Body of pancreas (tissue), 4 donors: ENCODE measurements at regions not wholly inside any gene's neighbourhood (a gene's known extent, or its start where the extent isn't known, plus 50 kb on each side); places are given as distances from the start of the nearest gene placed in this dataset.

Source experiments
- ATAC-seq: fragments of 150-250 bp; one replicate; pipeline ENCODE4 v1.9.1; 2016
- DNase-seq, 4 donors: peaks; one replicate each; pipeline ENCODE4 v3.0.0-alpha.2; 2019
- H3K27ac ChIP-seq, 4 donors: fragments of 200-600 bp; sonication (generic); 1 replicate in 3 of 4; 2 replicates in 1 of 4; pipeline versions ENCODE4 v1.5.1 to v1.6.1; 2016 to 2019; ENCODE audit warnings: mild to moderate bottlenecking in 1 of 4, mixed read lengths in 1 of 4, moderate library complexity in 1 of 4
- H3K27me3 ChIP-seq, 2 donors: fragments of 200-600 bp; sonication (generic); one replicate each; pipeline ENCODE4 v1.6.0; 2016; ENCODE audit warnings: mild to moderate bottlenecking in 1 of 2
- H3K36me3 ChIP-seq, 2 donors: fragments of 200-600 bp; sonication (generic); replicated peaks in 1 of 2; 2 replicates each; pipeline ENCODE4 v1.5.1; 2016; ENCODE audit warnings: low read depth in 2 of 2; ENCODE audit not compliant: insufficient read depth in 1 of 2
- H3K4me1 ChIP-seq: fragments of 200-600 bp; sonication (generic); one replicate; pipeline ENCODE4 v1.6.0; 2016
- H3K4me3 ChIP-seq, 2 donors: fragments of 200-600 bp; sonication (generic); 1 replicate in 1 of 2; 2 replicates in 1 of 2; pipeline ENCODE4 v1.5.1; 2016 to 2019
- H3K9me3 ChIP-seq, 3 donors: fragments of 200-600 bp; sonication (generic); 1 replicate in 2 of 3; 2 replicates in 1 of 3; pipeline ENCODE4 v1.5.1; 2016
- CTCF ChIP-seq, 7 experiments: fragments of 450-650 bp in 4 of 7; fragments of 200-600 bp in 3 of 7; sonication (generic) in 3 of 7; IDR thresholded peaks; one replicate each; pipeline ENCODE4 v1.5.1; 2016 to 2019; ENCODE audit warnings: antibody characterized with exemption in 7 of 7
- POLR2A ChIP-seq, 3 donors: fragments of 450-650 bp; IDR thresholded peaks; one replicate each; pipeline ENCODE4 v1.6.1; 2016; ENCODE audit warnings: antibody characterized with exemption in 3 of 3, mild to moderate bottlenecking in 2 of 3
- WGBS, 2 donors: methylation state at CpG; one replicate each; pipeline ENCODE4 v1.1.5; 2017; 5-methylcytosine and 5-hydroxymethylcytosine counted together
- intact Hi-C: fragments of 100-400 bp; cut with DNase I; formaldehyde crosslinking; loops from one replicate; pipeline ENCODE4 v1.15.1; 2023

GRCh38 chr4:166435449-166435848 is 562.4 kb downstream of the TLL1 start:
- no peaks in the 10 kb centered on the region for H3K9me3 ChIP-seq

GRCh38 chr4:166458756-166459155 is 585.7 kb downstream of the TLL1 start:
- intact Hi-C loops, result no loop called here
- ATAC-seq, result no peak
- Histone ChIP-seq H3K27ac (no peak overlapping the region), H3K4me1 (no peaks in the 10 kb centered on the region), H3K27me3 (no peaks in the 10 kb centered on the region), H3K9me3 (no peaks in the 10 kb centered on the region), H3K36me3 (no peaks in the 10 kb centered on the region), H3K4me3 (no peak overlapping the region)
- no peak for DNase-seq
- WGBS, 2 donors, result 100% methylated on average over 1 of the region's 1 CpG
- TF ChIP-seq CTCF (IDR thresholded peaks at IDR 0.05) (no peak), POLR2A (IDR thresholded peaks at IDR 0.05) (no peak)

More at GRCh38 chr4:166435449-166435848, 562.4 kb downstream of the TLL1 start:
- TF ChIP-seq CTCF (IDR thresholded peaks at IDR 0.05) (no peak), POLR2A (IDR thresholded peaks at IDR 0.05) (no peak)
- intact Hi-C loops, result no loop called here
- H3K4me1 ChIP-seq, result no peaks in the 10 kb centered on the region
- DNase-seq (no peak), ATAC-seq (no peak)
- H3K4me3 ChIP-seq, result no peak overlapping the region
- H3K36me3 ChIP-seq, result no peaks in the 10 kb centered on the region
- no peaks in the 10 kb centered on the region for H3K27me3 ChIP-seq
- no peak overlapping the region for H3K27ac ChIP-seq
- WGBS, 2 donors, result 0 to 43% methylated on average over 1 of the region's 1 CpG

DNA sequence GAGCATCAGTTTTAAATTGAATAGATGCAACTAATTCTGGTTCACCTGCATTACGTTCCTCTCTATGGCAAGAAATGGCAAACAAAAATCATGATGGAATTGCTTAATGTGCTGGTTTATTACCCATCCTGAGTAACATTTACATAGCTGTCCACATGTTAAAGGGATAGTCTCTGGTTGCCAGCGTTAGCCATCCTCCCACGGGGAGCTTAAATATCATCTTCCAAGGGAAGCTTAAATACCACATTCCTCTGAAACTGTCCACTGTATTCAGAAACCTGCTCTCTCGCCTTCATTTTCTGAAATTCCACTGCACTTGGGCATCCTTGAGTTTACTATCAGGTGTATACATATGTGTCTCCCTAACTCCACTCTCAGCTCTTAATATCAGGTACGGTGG is 586.6 kb downstream of the TLL1 start:
- Histone ChIP-seq H3K27ac (no peak overlapping the region), H3K9me3 (no peaks in the 10 kb centered on the region), H3K4me1 (no peaks in the 10 kb centered on the region), H3K27me3 (no peaks in the 10 kb centered on the region), H3K36me3 (no peaks in the 10 kb centered on the region), H3K4me3 (no peak overlapping the region)
- 67 to 69% methylated on average over 5 of the region's 5 CpGs for WGBS, 2 donors
- TF ChIP-seq CTCF (IDR thresholded peaks at IDR 0.05) (no peak), POLR2A (IDR thresholded peaks at IDR 0.05) (no peak)
- no peak for ATAC-seq
- intact Hi-C loops, result no loop called here
- DNase-seq, result no peak

DNA sequence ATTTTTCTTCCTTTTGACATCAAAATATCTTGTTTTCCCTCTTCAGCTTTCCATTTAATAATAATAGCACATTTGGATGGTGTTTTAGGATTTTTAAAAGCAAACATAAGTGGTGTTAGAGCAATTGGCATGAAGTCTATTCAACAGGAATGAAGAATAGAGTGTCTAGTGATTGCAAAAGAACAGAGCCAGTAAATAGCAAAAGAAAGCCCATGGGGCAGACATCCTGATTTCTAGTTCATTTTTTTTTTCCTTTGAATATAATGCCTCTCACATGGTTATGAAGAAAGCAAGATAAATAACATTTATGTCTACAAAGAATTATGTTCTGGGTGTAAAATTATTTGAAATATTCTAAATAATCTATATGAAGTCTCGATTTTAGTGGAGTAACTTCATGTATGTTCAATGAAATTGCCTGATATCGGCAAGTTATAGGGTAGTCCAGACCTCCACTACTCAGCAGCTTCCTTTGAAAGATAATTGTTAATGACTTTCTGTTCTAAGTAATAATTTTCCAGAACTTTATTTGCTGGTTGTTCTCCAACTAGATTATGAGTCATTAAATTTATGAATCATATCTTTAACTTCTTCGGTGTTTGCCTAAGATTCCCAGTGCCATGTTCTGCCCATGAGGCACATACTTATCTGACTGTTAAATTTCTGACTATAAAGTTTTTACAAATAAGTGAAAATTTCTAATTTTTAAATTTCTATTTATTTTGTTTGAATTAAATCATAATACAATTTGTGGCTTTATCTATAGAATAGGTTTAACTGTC is 587.9 kb downstream of the TLL1 start:
- no peak for TF ChIP-seq POLR2A (IDR thresholded peaks at IDR 0.05)
- TF ChIP-seq CTCF (IDR thresholded peaks at IDR 0.05), result no peak
- Histone ChIP-seq H3K9me3 (no peaks in the 10 kb centered on the region), H3K4me1 (no peaks in the 10 kb centered on the region), H3K4me3 (no peak overlapping the region), H3K27ac (no peak overlapping the region), H3K36me3 (no peaks in the 10 kb centered on the region), H3K27me3 (no peaks in the 10 kb centered on the region)
- no peak for ATAC-seq
- 57 to 61% methylated on average over 3 of the region's 3 CpGs for WGBS, 2 donors
- intact Hi-C loops, result no loop called here
- DNase-seq, result no peak

- Histone ChIP-seq H3K9me3 (no peaks in the 10 kb centered on the region), H3K4me1 (peaks cover 19% of the 10 kb centered on the region), H3K27me3 (no peaks in the 10 kb centered on the region), H3K27ac (no peak overlapping the region), H3K36me3 (no peaks in the 10 kb centered on the region), H3K4me3 (no peak overlapping the region)
- intact Hi-C loops, result no loop called here
- ATAC-seq (no peak), DNase-seq (no peak)
- TF ChIP-seq CTCF (IDR thresholded peaks at IDR 0.05) (no peak), POLR2A (IDR thresholded peaks at IDR 0.05) (no peak)
- 34 to 53% methylated on average over 2 of the region's 2 CpGs for WGBS, 2 donors
Observed at GRCh38 chr4:166481055-166481454, 608.0 kb downstream of the TLL1 start.
